ENCODE measurements at regions not wholly inside any gene's neighbourhood (a gene's known extent, or its start where the extent isn't known, plus 50 kb on each side); places are given as distances from the start of the nearest gene placed in this dataset.

GRCh38 chr5:5826911-5827310, 404.4 kb downstream of the ICE1 start:
- Mint-ChIP-seq H3K27ac (no peak overlapping the region), H3K27me3 (ENCODE audit: low read depth in 3 of 3) (peaks cover 0 to 7% (median 2%) of the 10 kb centered on the region in 3 donors)

GRCh38 chr5:5822729-5823257, 400.3 kb downstream of the ICE1 start:
- no peaks in the 10 kb centered on the region for H3K36me3 Mint-ChIP-seq
- no peak overlapping the region for H3K27ac Mint-ChIP-seq

More at GRCh38 chr5:5826911-5827310, 404.4 kb downstream of the ICE1 start:
- Mint-ChIP-seq H3K4me1 (no peaks in the 10 kb centered on the region), H3K36me3 (no peaks in the 10 kb centered on the region), H3K9me3 (peaks cover 0 to 2% (median 0%) of the 10 kb centered on the region in 6 donors), H3K4me3 (no peak overlapping the region)
- DNase-seq, result no peak

GRCh38 chr5:5816960-5817359, 394.5 kb downstream of the ICE1 start:
- Mint-ChIP-seq H3K27ac (no peak overlapping the region), H3K4me1 (no peaks in the 10 kb centered on the region), H3K36me3 (no peaks in the 10 kb centered on the region), H3K27me3 (ENCODE audit: low read depth in 3 of 3) (peaks cover 0 to 2% (median 0%) of the 10 kb centered on the region in 3 donors), H3K9me3 (peaks cover 0 to 2% (median 0%) of the 10 kb centered on the region in 6 donors), H3K4me3 (no peak overlapping the region)
- no peak for DNase-seq

More at GRCh38 chr5:5822729-5823257, 400.3 kb downstream of the ICE1 start:
- Mint-ChIP-seq H3K4me1 (no peaks in the 10 kb centered on the region), H3K27me3 (ENCODE audit: low read depth in 3 of 3) (peaks cover 0 to 7% (median 2%) of the 10 kb centered on the region in 3 donors), H3K9me3 (peaks cover 0 to 2% (median 0%) of the 10 kb centered on the region in 6 donors), H3K4me3 (no peak overlapping the region)
- no peak for DNase-seq

- Mint-ChIP-seq H3K27me3 (ENCODE audit: low read depth in 3 of 3) (peaks cover 0 to 2% (median 0%) of the 10 kb centered on the region in 3 donors), H3K4me3 (no peak overlapping the region), H3K27ac (no peak overlapping the region), H3K9me3 (no peaks in the 10 kb centered on the region), H3K36me3 (no peaks in the 10 kb centered on the region), H3K4me1 (no peaks in the 10 kb centered on the region)
- no peak for DNase-seq
These were observed 391.0 kb downstream of the ICE1 start for GRCh38 chr5:5813441-5813840.

- Mint-ChIP-seq H3K4me3 (no peak overlapping the region), H3K36me3 (no peaks in the 10 kb centered on the region), H3K27ac (no peak overlapping the region), H3K9me3 (no peaks in the 10 kb centered on the region), H3K27me3 (ENCODE audit: low read depth in 3 of 3) (peaks cover 0 to 2% (median 0%) of the 10 kb centered on the region in 3 donors), H3K4me1 (no peaks in the 10 kb centered on the region)
- no peak for DNase-seq
These were observed 388.0 kb downstream of the ICE1 start for GRCh38 chr5:5810461-5810860.

GRCh38 chr5:5805916-5806315, 383.4 kb downstream of the ICE1 start:
- DNase-seq, result no peak
- Mint-ChIP-seq H3K36me3 (no peaks in the 10 kb centered on the region), H3K4me1 (no peaks in the 10 kb centered on the region), H3K27ac (no peak overlapping the region), H3K27me3 (ENCODE audit: low read depth in 3 of 3) (peaks cover 0 to 2% (median 2%) of the 10 kb centered on the region in 3 donors), H3K9me3 (peaks cover 0 to 3% (median 0%) of the 10 kb centered on the region in 6 donors), H3K4me3 (no peak overlapping the region)

- Mint-ChIP-seq H3K4me1 (no peaks in the 10 kb centered on the region), H3K27me3 (ENCODE audit: low read depth in 3 of 3) (peaks cover 0 to 2% (median 2%) of the 10 kb centered on the region in 3 donors), H3K9me3 (peaks cover 0 to 3% (median 0%) of the 10 kb centered on the region in 6 donors), H3K36me3 (no peaks in the 10 kb centered on the region), H3K27ac (no peak overlapping the region), H3K4me3 (no peak overlapping the region)
- DNase-seq, result no peak
These were observed 382.2 kb downstream of the ICE1 start for GRCh38 chr5:5804478-5805233.

GRCh38 chr5:5800801-5801761, 378.6 kb downstream of the ICE1 start:
- Mint-ChIP-seq H3K36me3 (no peaks in the 10 kb centered on the region), H3K4me1 (no peaks in the 10 kb centered on the region), H3K4me3 (no peak overlapping the region), H3K9me3 (peaks cover 0 to 3% (median 0%) of the 10 kb centered on the region in 6 donors), H3K27me3 (ENCODE audit: low read depth in 3 of 3) (peaks cover 0 to 3% (median 2%) of the 10 kb centered on the region in 3 donors), H3K27ac (no peak overlapping the region)
- no peak for DNase-seq

GRCh38 chr5:5799826-5800225, 377.3 kb downstream of the ICE1 start:
- no peaks in the 10 kb centered on the region for H3K36me3 Mint-ChIP-seq
- no peak overlapping the region for H3K27ac Mint-ChIP-seq
- peaks cover 0 to 3% (median 0%) of the 10 kb centered on the region in 6 donors for H3K9me3 Mint-ChIP-seq
- no peaks in the 10 kb centered on the region for H3K4me1 Mint-ChIP-seq
- peaks cover 0 to 4% (median 3%) of the 10 kb centered on the region in 3 donors for H3K27me3 Mint-ChIP-seq (ENCODE audit: low read depth in 3 of 3)
- no peak overlapping the region for H3K4me3 Mint-ChIP-seq
- DNase-seq, result no peak

- Mint-ChIP-seq H3K4me3 (no peak overlapping the region), H3K9me3 (peaks cover 0 to 3% (median 0%) of the 10 kb centered on the region in 6 donors), H3K36me3 (no peaks in the 10 kb centered on the region), H3K27ac (no peak overlapping the region), H3K27me3 (ENCODE audit: low read depth in 3 of 3) (peaks cover 0 to 3% (median 3%) of the 10 kb centered on the region in 3 donors), H3K4me1 (no peaks in the 10 kb centered on the region)
- no peak for DNase-seq
These were observed 376.8 kb downstream of the ICE1 start for GRCh38 chr5:5799229-5799628.

- H3K36me3 Mint-ChIP-seq, result no peaks in the 10 kb centered on the region
- no peaks in the 10 kb centered on the region for H3K4me1 Mint-ChIP-seq
- peaks cover 0 to 3% (median 3%) of the 10 kb centered on the region in 3 donors for H3K27me3 Mint-ChIP-seq (ENCODE audit: low read depth in 3 of 3)
- DNase-seq, result no peak
- no peak overlapping the region for H3K27ac Mint-ChIP-seq
- peaks cover 0 to 3% (median 0%) of the 10 kb centered on the region in 6 donors for H3K9me3 Mint-ChIP-seq
- no peak overlapping the region for H3K4me3 Mint-ChIP-seq
These were observed 376.0 kb downstream of the ICE1 start for GRCh38 chr5:5798462-5798861.

- DNase-seq, result no peak
- Mint-ChIP-seq H3K27me3 (ENCODE audit: low read depth in 3 of 3) (peaks cover 0 to 3% (median 3%) of the 10 kb centered on the region in 3 donors), H3K4me3 (no peak overlapping the region), H3K36me3 (no peaks in the 10 kb centered on the region), H3K4me1 (no peaks in the 10 kb centered on the region), H3K9me3 (peaks cover 0 to 3% (median 0%) of the 10 kb centered on the region in 6 donors), H3K27ac (no peak overlapping the region)
These were observed 375.6 kb downstream of the ICE1 start for GRCh38 chr5:5798041-5798440.

- Mint-ChIP-seq H3K27ac (no peak overlapping the region), H3K9me3 (no peaks in the 10 kb centered on the region), H3K36me3 (no peaks in the 10 kb centered on the region), H3K4me3 (no peak overlapping the region), H3K27me3 (ENCODE audit: low read depth in 3 of 3) (peaks cover 0 to 5% (median 4%) of the 10 kb centered on the region in 3 donors), H3K4me1 (no peaks in the 10 kb centered on the region)
- no peak for DNase-seq
These were observed 372.7 kb downstream of the ICE1 start for GRCh38 chr5:5795074-5795771.
